GM23248 (cell line): ENCODE measurements at regions not wholly inside any gene's neighbourhood (a gene's known extent, or its start where the extent isn't known, plus 50 kb on each side); places are given as distances from the start of the nearest gene placed in this dataset.

Experiments
- DNase-seq: peaks from one replicate; pipeline ENCODE4 v3.0.0-alpha.2; 2015
- H2AFZ ChIP-seq: fragments of 200-600 bp; sonication (generic); 2 replicates; pipeline ENCODE4 v1.6.1; 2016; ENCODE audit warnings: antibody characterized with exemption
- H3F3A ChIP-seq: fragments of 200-600 bp; sonication (generic); 2 replicates; pipeline ENCODE4 v1.6.1; 2016; ENCODE audit warnings: mild to moderate bottlenecking, antibody characterized with exemption, mixed run types; ENCODE audit not compliant: insufficient read depth
- H3K27ac ChIP-seq: fragments of 200-600 bp; sonication (generic); 2 replicates; pipeline ENCODE4 v1.5.1; 2016; ENCODE audit warnings: mild to moderate bottlenecking
- H3K27me3 ChIP-seq: fragments of 200-600 bp; sonication (generic); replicated peaks from 2 replicates; pipeline ENCODE4 v1.6.1; 2016; ENCODE audit warnings: mild to moderate bottlenecking; ENCODE audit not compliant: insufficient read depth
- H3K36me3 ChIP-seq: fragments of 200-600 bp; sonication (generic); 2 replicates; pipeline ENCODE4 v1.6.1; 2016; ENCODE audit warnings: low read depth, mild to moderate bottlenecking
- H3K4me1 ChIP-seq: fragments of 200-600 bp; sonication (generic); 2 replicates; pipeline ENCODE4 v1.6.1; 2016; ENCODE audit warnings: mild to moderate bottlenecking; ENCODE audit not compliant: insufficient read depth
- H3K4me2 ChIP-seq: fragments of 200-600 bp; sonication (generic); one replicate; pipeline ENCODE4 v1.6.1; 2016; ENCODE audit warnings: mild to moderate bottlenecking; ENCODE audit not compliant: unreplicated experiment
- H3K4me3 ChIP-seq: fragments of 200-600 bp; sonication (generic); 2 replicates; pipeline ENCODE4 v1.5.1; 2016; ENCODE audit warnings: mild to moderate bottlenecking
- H3K79me2 ChIP-seq: fragments of 200-600 bp; sonication (generic); 2 replicates; pipeline ENCODE4 v1.6.1; 2016; ENCODE audit warnings: mild to moderate bottlenecking; ENCODE audit not compliant: insufficient read depth
- H3K9ac ChIP-seq: fragments of 200-600 bp; sonication (generic); 2 replicates; pipeline ENCODE4 v1.6.1; 2016; ENCODE audit warnings: mild to moderate bottlenecking
- H3K9me2 ChIP-seq: fragments of 200-600 bp; sonication (generic); 2 replicates; pipeline ENCODE4 v1.6.1; 2016; ENCODE audit warnings: mixed run types, mild to moderate bottlenecking, moderate library complexity; ENCODE audit not compliant: insufficient read depth
- H3K9me3 ChIP-seq: fragments of 200-600 bp; sonication (generic); one replicate; pipeline ENCODE4 v1.6.1; 2017; ENCODE audit warnings: low read depth
- H4K20me1 ChIP-seq: fragments of 200-600 bp; sonication (generic); 2 replicates; pipeline ENCODE4 v1.6.0; 2016; ENCODE audit not compliant: insufficient read depth
- EZH2 ChIP-seq: fragments of 200-600 bp; sonication (generic); IDR thresholded peaks from 2 replicates; pipeline ENCODE4 v1.6.1; 2018; ENCODE audit warnings: antibody characterized with exemption, mild to moderate bottlenecking; ENCODE audit not compliant: insufficient read depth, poor library complexity, severe bottlenecking
- EZH2phosphoT487 ChIP-seq: fragments of 200-600 bp; sonication (generic); IDR thresholded peaks from 2 replicates; pipeline ENCODE4 v1.6.1; 2018; ENCODE audit warnings: antibody characterized with exemption, moderate library complexity, mild to moderate bottlenecking, low read depth; ENCODE audit not compliant: insufficient read depth
- WGBS, 2 experiments: methylation state at CpG; one replicate each; pipeline ENCODE4 v1.1.6; 2015 to 2017; ENCODE audit warnings: low lambda C conversion rate in 2 of 2, low coverage in 1 of 2; ENCODE audit errors: missing lambda C conversion rate in 2 of 2; 5-methylcytosine and 5-hydroxymethylcytosine counted together
- in situ Hi-C: fragments of 300-500 bp; cut with MboI; formaldehyde crosslinking; loops from 2 replicates; pipeline ENCODE4 v1.15.0; 2020

DNA sequence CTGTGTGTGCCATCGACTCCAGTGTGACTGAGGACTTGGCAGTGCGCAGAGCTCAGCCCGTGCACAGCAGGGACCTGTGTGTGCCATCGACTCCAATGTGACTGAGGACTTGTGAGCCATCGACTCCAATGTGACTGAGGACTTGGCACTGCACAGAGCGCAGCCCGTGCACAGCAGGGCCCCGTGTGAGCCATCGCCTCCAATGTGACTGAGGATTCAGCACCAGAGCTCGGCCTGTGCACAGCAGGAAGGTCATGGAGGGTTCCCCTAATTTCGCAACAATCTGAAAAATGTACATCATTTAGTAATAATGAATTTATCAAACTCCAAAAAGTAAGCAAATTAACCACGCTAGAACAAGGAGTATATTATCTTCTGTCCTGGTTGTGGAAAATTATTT lies 348.3 kb upstream of the B3GAT1 start:
- Histone ChIP-seq H3K79me2 (no peaks in the 10 kb centered on the region), H3K4me2 (no peak overlapping the region), H3F3A (no peaks in the 10 kb centered on the region), H3K36me3 (no peaks in the 10 kb centered on the region), H3K9me3 (no peaks in the 10 kb centered on the region), H3K4me3 (no peak overlapping the region), H3K27ac (no peak overlapping the region), H3K4me1 (no peaks in the 10 kb centered on the region), H2AFZ (no peak overlapping the region), H3K27me3 (no peaks in the 10 kb centered on the region), H4K20me1 (no peaks in the 10 kb centered on the region), H3K9ac (no peak overlapping the region), H3K9me2 (no peaks in the 10 kb centered on the region)
- TF ChIP-seq EZH2 (no peak), EZH2phosphoT487 (no peak)
- no peak for DNase-seq
- in situ Hi-C loops, result no loop called here
- 52 to 55% methylated on average over 12 of the region's 12 CpGs for WGBS, 2 experiments

DNA sequence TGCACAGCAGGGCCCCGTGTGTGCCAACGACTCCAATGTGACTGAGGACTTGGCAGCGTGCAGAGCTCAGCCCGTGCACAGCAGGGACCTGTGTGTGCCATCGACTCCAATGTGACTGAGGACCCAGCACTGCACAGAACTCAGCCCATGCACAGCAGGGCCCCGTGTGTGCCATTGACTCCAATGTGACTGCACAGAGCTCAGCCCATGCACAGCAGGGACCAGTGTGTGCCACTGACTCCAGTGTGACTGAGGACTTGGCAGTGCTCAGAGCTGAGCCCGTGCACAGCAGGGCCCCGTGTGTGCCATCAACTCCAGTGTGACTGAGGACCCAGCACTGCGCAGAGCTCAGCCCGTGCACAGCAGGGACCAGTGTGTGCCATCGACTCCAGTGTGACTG lies 347.8 kb upstream of the B3GAT1 start:
- H3K4me3 ChIP-seq, result no peak overlapping the region
- in situ Hi-C loops, result no loop called here
- no peaks in the 10 kb centered on the region for H3K9me2 ChIP-seq
- 26 to 38% methylated on average over 10 to 11 of the region's 11 CpGs for WGBS, 2 experiments
- H2AFZ ChIP-seq, result no peak overlapping the region
- DNase-seq, result no peak
- H3K4me2 ChIP-seq, result no peak overlapping the region
- no peaks in the 10 kb centered on the region for H3K27me3 ChIP-seq
- no peaks in the 10 kb centered on the region for H3K9me3 ChIP-seq
- H3K4me1 ChIP-seq, result no peaks in the 10 kb centered on the region
- no peaks in the 10 kb centered on the region for H4K20me1 ChIP-seq
- H3K36me3 ChIP-seq, result no peaks in the 10 kb centered on the region
- TF ChIP-seq EZH2 (no peak), EZH2phosphoT487 (no peak)
- H3K9ac ChIP-seq, result no peak overlapping the region
- H3K79me2 ChIP-seq, result no peaks in the 10 kb centered on the region
- no peak overlapping the region for H3K27ac ChIP-seq
- no peaks in the 10 kb centered on the region for H3F3A ChIP-seq

DNA sequence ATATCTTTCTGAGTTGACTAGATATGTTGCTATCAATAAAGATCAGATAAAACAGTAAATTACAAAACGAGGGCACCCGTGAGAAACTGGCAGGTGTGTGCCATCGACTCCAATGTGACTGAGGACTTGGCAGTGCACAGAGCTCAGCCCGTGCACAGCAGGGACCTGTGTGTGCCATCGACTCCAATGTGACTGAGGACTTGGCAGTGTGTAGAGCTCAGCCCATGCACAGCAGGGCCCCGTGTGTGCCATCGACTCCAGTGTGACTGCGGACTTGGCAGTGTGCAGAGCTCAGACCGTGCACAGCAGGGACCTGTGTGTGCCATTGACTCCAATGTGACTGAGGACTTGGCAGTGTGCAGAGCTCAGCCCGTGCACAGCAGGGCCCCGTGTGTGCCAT lies 347.2 kb upstream of the B3GAT1 start:
- no peaks in the 10 kb centered on the region for H3K36me3 ChIP-seq
- H3K27ac ChIP-seq, result no peak overlapping the region
- H3F3A ChIP-seq, result no peaks in the 10 kb centered on the region
- no peak overlapping the region for H2AFZ ChIP-seq
- H3K9me2 ChIP-seq, result no peaks in the 10 kb centered on the region
- H3K4me3 ChIP-seq, result no peak overlapping the region
- in situ Hi-C loops, result no loop called here
- H3K9me3 ChIP-seq, result no peaks in the 10 kb centered on the region
- no peaks in the 10 kb centered on the region for H3K79me2 ChIP-seq
- H3K9ac ChIP-seq, result no peak overlapping the region
- 18 to 24% methylated on average over 8 to 11 of the region's 11 CpGs for WGBS, 2 experiments
- no peaks in the 10 kb centered on the region for H3K27me3 ChIP-seq
- H3K4me1 ChIP-seq, result no peaks in the 10 kb centered on the region
- H3K4me2 ChIP-seq, result no peak overlapping the region
- H4K20me1 ChIP-seq, result no peaks in the 10 kb centered on the region
- TF ChIP-seq EZH2 (no peak), EZH2phosphoT487 (no peak)
- DNase-seq, result no peak

DNA sequence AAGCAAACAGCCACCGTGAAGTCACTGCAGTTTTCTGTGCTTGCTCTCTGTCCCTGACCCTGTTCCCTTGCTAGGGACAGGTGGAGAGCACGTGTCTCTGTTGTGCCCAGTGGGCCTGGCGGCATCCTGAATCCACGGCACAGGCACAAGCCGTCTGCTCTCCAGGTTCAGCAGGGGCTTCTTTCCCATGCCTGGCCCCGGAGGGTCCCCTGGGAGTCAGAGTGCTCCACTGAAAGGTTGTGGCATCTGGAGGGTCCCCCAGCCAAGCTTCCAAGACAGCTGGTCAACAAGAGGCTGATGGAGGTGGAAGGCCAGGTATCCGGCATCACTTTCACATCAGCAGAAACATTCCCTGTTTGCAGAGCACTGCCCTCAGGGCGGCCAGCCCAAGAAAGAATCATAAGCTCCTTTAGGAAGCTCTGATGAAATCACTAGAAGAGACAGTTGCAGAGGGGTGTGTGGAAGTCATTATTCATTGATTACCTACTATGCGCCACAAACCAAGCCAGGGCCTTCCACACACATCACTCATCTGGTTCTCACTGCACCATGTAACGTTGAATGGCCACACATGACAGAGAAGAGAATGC lies 346.4 kb upstream of the B3GAT1 start:
- in situ Hi-C loops, result no loop called here
- H3K4me2 ChIP-seq, result no peak overlapping the region
- no peaks in the 10 kb centered on the region for H3K9me3 ChIP-seq
- no peaks in the 10 kb centered on the region for H3K27me3 ChIP-seq
- WGBS, 2 experiments, result 31 to 32% methylated on average over 10 of the region's 10 CpGs
- H3K4me1 ChIP-seq, result no peaks in the 10 kb centered on the region
- no peaks in the 10 kb centered on the region for H3K9me2 ChIP-seq
- no peak overlapping the region for H3K9ac ChIP-seq
- H3K36me3 ChIP-seq, result no peaks in the 10 kb centered on the region
- H4K20me1 ChIP-seq, result no peaks in the 10 kb centered on the region
- no peaks in the 10 kb centered on the region for H3K79me2 ChIP-seq
- no peaks in the 10 kb centered on the region for H3F3A ChIP-seq
- H3K4me3 ChIP-seq, result no peak overlapping the region
- TF ChIP-seq EZH2, result no peak
- TF ChIP-seq EZH2phosphoT487, result no peak
- no peak overlapping the region for H2AFZ ChIP-seq
- no peak overlapping the region for H3K27ac ChIP-seq
- no peak for DNase-seq

DNA sequence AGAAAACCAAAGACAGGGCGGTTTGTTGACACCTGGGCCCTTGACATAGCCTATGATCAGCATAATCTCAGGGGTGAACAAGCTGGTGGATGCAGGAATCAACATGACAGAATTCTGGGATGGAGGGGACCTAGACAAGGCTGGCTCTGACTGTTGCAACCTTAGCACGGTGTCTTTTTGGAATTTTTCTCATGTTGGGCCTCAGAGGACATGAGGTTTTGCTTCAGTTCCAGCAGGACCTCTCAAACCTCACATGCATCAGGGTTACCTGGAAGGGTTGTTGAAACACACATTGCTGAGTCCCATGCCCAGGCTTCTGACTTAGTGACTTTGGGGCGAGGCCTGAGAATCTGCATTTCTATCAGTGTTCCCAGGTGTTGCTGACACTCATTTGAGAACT lies 345.6 kb upstream of the B3GAT1 start:
- TF ChIP-seq EZH2, result no peak
- TF ChIP-seq EZH2phosphoT487, result no peak
- Histone ChIP-seq H3K9me2 (no peaks in the 10 kb centered on the region), H4K20me1 (no peaks in the 10 kb centered on the region), H3F3A (no peaks in the 10 kb centered on the region), H3K36me3 (no peaks in the 10 kb centered on the region), H3K9ac (no peak overlapping the region), H3K79me2 (no peaks in the 10 kb centered on the region), H3K4me3 (no peak overlapping the region), H3K4me1 (no peaks in the 10 kb centered on the region), H3K4me2 (no peak overlapping the region), H2AFZ (no peak overlapping the region), H3K27me3 (no peaks in the 10 kb centered on the region), H3K27ac (no peak overlapping the region), H3K9me3 (no peaks in the 10 kb centered on the region)
- DNase-seq, result no peak
- 8 to 18% methylated on average over 3 of the region's 3 CpGs for WGBS, 2 experiments
- in situ Hi-C loops, result no loop called here
